OCI-LY7 (cell line): ENCODE measurements at regions not wholly inside any gene's neighbourhood (a gene's known extent, or its start where the extent isn't known, plus 50 kb on each side); places are given as distances from the start of the nearest gene placed in this dataset.

Experiments
- BruUV-seq: library from RNA; stranded (reverse); fragments of 400-500 nt; replicated peaks from 2 replicates; lab custom pipeline; 2021; lab: Mats Ljungman, UMichigan
- CTCF ChIA-PET: fragments of 300-600 bp; sonication (Branson Sonifier 250); formaldehyde crosslinking; loops from one replicate; lab custom pipeline; 2022; ENCODE audit warnings: antibody characterized with exemption; ENCODE audit not compliant: unreplicated experiment; lab: Charles Lee
- POLR2A ChIA-PET: fragments of 300-600 bp; sonication (Branson Sonifier 250); formaldehyde crosslinking; loops from one replicate; lab custom pipeline; 2022; ENCODE audit warnings: antibody characterized with exemption; lab: Charles Lee
- DNase-seq: peaks from one replicate; pipeline ENCODE4 v3.0.0-alpha.2; 2015; ENCODE audit warnings: low spot score
- H2AFZ ChIP-seq: fragments of 200-600 bp; sonication (generic), shearing (Covaris generic); 2 replicates; pipeline ENCODE4 v1.6.1; 2014; ENCODE audit warnings: mild to moderate bottlenecking, antibody characterized with exemption, low read length, moderate library complexity
- H3K27ac ChIP-seq: fragments of 200-600 bp; sonication (generic); 2 replicates; pipeline ENCODE4 v1.5.1; 2014; ENCODE audit warnings: mixed run types, low read depth, mild to moderate bottlenecking, moderate library complexity, low read length, inconsistent platforms; ENCODE audit not compliant: poor library complexity, severe bottlenecking
- H3K36me3 ChIP-seq: fragments of 200-600 bp; sonication (generic); 2 replicates; pipeline ENCODE4 v1.6.1; 2014; ENCODE audit warnings: mild to moderate bottlenecking, antibody characterized with exemption, low read length, moderate library complexity, mixed read lengths; ENCODE audit not compliant: insufficient read depth
- H3K4me1 ChIP-seq: fragments of 200-600 bp; sonication (generic); 2 replicates; pipeline ENCODE4 v1.5.1; 2014; ENCODE audit warnings: mild to moderate bottlenecking, low read length; ENCODE audit not compliant: insufficient read depth, poor library complexity, severe bottlenecking
- H3K4me2 ChIP-seq: fragments of 200-600 bp; sonication (generic); 2 replicates; pipeline ENCODE4 v1.6.1; 2014; ENCODE audit warnings: mild to moderate bottlenecking, low read length
- H3K4me3 ChIP-seq: fragments of 200-600 bp; sonication (generic); 2 replicates; pipeline ENCODE4 v1.5.1; 2014; ENCODE audit warnings: mild to moderate bottlenecking, low read depth, low read length; ENCODE audit not compliant: poor library complexity, severe bottlenecking
- H3K79me2 ChIP-seq: fragments of 200-600 bp; sonication (generic); 2 replicates; pipeline ENCODE4 v1.6.1; 2016; ENCODE audit warnings: low read depth, mild to moderate bottlenecking, low read length, moderate library complexity, mixed read lengths; ENCODE audit not compliant: insufficient read depth
- H3K9me2 ChIP-seq: fragments of 200-600 bp; sonication (generic); 2 replicates; pipeline ENCODE4 v1.6.1; 2016; ENCODE audit warnings: mild to moderate bottlenecking, low read length, mixed read lengths; ENCODE audit not compliant: insufficient read depth
- H3K9me3 ChIP-seq: fragments of 200-600 bp; sonication (generic); 2 replicates; pipeline ENCODE4 v1.6.1; 2014; ENCODE audit warnings: mild to moderate bottlenecking, mixed run types, low read length, mixed read lengths
- H4K20me1 ChIP-seq: fragments of 200-600 bp; sonication (generic); 2 replicates; pipeline ENCODE4 v1.6.1; 2014; ENCODE audit warnings: mild to moderate bottlenecking, antibody characterized with exemption, low read length, moderate library complexity, mixed read lengths; ENCODE audit not compliant: insufficient read depth
- EZH2phosphoT487 ChIP-seq: fragments of 200-600 bp; sonication (generic); IDR thresholded peaks from 2 replicates; pipeline ENCODE4 v1.6.1; 2018; ENCODE audit warnings: low read depth, borderline replicate concordance, mild to moderate bottlenecking, mixed run types, antibody characterized with exemption, low read length, moderate library complexity, mixed read lengths
- intact Hi-C: fragments of 100-400 bp; cut with micrococcal nuclease; formaldehyde crosslinking; loops from one replicate; pipeline ENCODE4 v1.10.0; 2022; ENCODE audit not compliant: unreplicated experiment
- TF ChIP-seq, protein P1 (sequence below): fragments of 200-600 bp; sonication (generic); conservative IDR thresholded peaks from 2 replicates; pipeline ENCODE4 v1.5.1; 2014; ENCODE audit warnings: mild to moderate bottlenecking, antibody characterized with exemption, low read length, moderate library complexity, mixed read lengths

DNA sequence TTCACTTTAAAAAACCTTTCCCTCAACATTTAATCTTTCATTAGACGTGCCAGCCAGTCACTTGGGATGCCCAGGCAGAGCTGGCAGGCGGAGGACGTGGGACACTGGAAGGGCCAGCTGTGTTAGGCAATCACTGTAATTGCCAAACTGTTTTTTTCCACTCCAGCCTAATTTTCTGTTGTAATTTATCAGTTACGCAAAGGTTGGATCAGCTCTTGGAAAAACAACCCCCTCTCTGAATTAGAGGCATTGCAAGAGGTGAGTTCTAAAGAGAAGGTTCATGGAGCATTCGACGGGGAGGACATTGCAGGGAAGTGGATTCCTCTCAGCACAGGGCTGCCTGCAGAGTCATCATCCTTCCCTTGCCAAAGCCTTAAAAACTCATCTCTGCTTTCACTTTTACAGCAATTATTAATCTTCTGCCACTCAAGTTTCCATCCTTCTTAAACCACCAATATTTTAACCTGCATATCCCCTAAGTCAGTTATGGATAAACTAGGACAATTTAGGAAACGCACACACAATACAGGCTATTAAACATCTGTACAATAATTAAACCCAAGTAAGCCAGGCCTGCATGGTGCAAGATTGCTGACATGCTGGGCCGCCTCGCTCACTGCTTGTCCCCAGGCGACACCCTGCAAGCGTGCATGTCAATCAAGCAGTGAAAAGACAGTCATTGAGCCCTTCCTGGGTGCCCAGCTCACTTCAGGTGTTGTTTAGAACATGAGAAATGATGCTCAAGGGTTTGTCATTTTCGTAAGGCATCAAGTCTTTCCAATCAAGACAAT lies 272.3 kb upstream of the RNF32 start:
- DNase-seq = no peak
- CTCF ChIA-PET = no interaction called here
- no TSS peak for BruUV-seq

DNA sequence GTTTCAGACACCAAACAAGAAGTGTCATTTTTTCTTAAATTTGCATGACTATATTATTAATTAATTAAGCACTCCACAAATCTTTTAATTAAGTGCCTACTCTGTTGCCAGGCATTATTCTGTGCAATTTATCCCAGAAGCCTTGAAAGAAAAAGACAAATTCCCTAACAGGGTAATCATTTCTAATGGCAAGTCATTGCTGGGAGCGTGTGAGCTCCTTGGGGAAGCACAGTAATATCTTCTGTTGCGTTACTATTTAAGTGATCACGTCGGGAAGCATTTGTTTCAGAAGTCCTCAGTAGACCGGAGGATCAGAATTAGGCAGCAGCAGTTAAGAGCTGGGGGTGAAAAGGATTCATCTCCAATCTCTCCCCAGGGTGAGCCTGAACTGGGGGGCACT lies 276.8 kb upstream of the RNF32 start:
- TF ChIP-seq, protein P1, sequence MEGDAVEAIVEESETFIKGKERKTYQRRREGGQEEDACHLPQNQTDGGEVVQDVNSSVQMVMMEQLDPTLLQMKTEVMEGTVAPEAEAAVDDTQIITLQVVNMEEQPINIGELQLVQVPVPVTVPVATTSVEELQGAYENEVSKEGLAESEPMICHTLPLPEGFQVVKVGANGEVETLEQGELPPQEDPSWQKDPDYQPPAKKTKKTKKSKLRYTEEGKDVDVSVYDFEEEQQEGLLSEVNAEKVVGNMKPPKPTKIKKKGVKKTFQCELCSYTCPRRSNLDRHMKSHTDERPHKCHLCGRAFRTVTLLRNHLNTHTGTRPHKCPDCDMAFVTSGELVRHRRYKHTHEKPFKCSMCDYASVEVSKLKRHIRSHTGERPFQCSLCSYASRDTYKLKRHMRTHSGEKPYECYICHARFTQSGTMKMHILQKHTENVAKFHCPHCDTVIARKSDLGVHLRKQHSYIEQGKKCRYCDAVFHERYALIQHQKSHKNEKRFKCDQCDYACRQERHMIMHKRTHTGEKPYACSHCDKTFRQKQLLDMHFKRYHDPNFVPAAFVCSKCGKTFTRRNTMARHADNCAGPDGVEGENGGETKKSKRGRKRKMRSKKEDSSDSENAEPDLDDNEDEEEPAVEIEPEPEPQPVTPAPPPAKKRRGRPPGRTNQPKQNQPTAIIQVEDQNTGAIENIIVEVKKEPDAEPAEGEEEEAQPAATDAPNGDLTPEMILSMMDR = no peak
- TF ChIP-seq EZH2phosphoT487 = no peak
- Histone ChIP-seq H3K79me2 (no peaks in the 10 kb centered on the region), H3K4me2 (no peak overlapping the region), H3K9me3 (no peaks in the 10 kb centered on the region), H3K27ac (no peak overlapping the region), H3K4me1 (no peaks in the 10 kb centered on the region), H3K9me2 (no peaks in the 10 kb centered on the region), H3K36me3 (no peaks in the 10 kb centered on the region), H3K4me3 (no peak overlapping the region), H2AFZ (no peak overlapping the region), H4K20me1 (no peaks in the 10 kb centered on the region)
- POLR2A ChIA-PET = no interaction called here
- intact Hi-C loops = no loop called here
- no peak for DNase-seq
- CTCF ChIA-PET = interaction anchor here (0.6 kb wide), 1 partner anchor 98 kb away, joined by 4 read pairs; no protein-coding TSS in a partner anchor
- BruUV-seq = no TSS peak

More for the DNA sequence above, 272.3 kb upstream of the RNF32 start:
- Histone ChIP-seq H3K4me2 (no peak overlapping the region), H3K36me3 (no peaks in the 10 kb centered on the region), H2AFZ (no peak overlapping the region), H3K9me3 (no peaks in the 10 kb centered on the region), H3K4me3 (no peak overlapping the region), H3K27ac (no peak overlapping the region), H3K79me2 (no peaks in the 10 kb centered on the region), H3K4me1 (no peaks in the 10 kb centered on the region), H3K9me2 (no peaks in the 10 kb centered on the region), H4K20me1 (no peaks in the 10 kb centered on the region)
- intact Hi-C loops = no loop called here
- TF ChIP-seq, protein P1 = no peak
- no peak for TF ChIP-seq EZH2phosphoT487
- POLR2A ChIA-PET = no interaction called here

GRCh38 chr7:156360835-156361234 lies 279.7 kb upstream of the RNF32 start:
- no TSS peak for BruUV-seq
- Histone ChIP-seq H3K4me3 (no peak overlapping the region), H3K36me3 (no peaks in the 10 kb centered on the region), H3K4me2 (no peak overlapping the region), H3K9me2 (no peaks in the 10 kb centered on the region), H3K4me1 (no peaks in the 10 kb centered on the region), H2AFZ (no peak overlapping the region), H3K79me2 (no peaks in the 10 kb centered on the region), H3K27ac (no peak overlapping the region), H4K20me1 (no peaks in the 10 kb centered on the region), H3K9me3 (no peaks in the 10 kb centered on the region)
- intact Hi-C loops = no loop called here
- no peak for TF ChIP-seq EZH2phosphoT487
- TF ChIP-seq, protein P1 = no peak
- DNase-seq = no peak
- ChIA-PET CTCF (no interaction called here), POLR2A (no interaction called here)
